Mesothelial cell of epicardium (in vitro differentiated cells): ENCODE measurements at regions not wholly inside any gene's neighbourhood (a gene's known extent, or its start where the extent isn't known, plus 50 kb on each side); places are given as distances from the start of the nearest gene placed in this dataset.

Experiments used
- DNase-seq, 2 experiments: peaks; one replicate each; pipeline ENCODE4 v3.0.0; 2021; ENCODE audit warnings: low spot score in 2 of 2; ENCODE audit not compliant: unreplicated experiment in 2 of 2
- H3K27ac Mint-ChIP-seq: 2 replicates; pipeline ENCODE4 v1.8.0; 2021; ENCODE audit warnings: mixed read lengths
- H3K27me3 Mint-ChIP-seq: 2 replicates; pipeline ENCODE4 v1.8.0; 2021; ENCODE audit warnings: low read depth, mixed read lengths
- H3K36me3 Mint-ChIP-seq: 2 replicates; pipeline ENCODE4 v1.8.0; 2021; ENCODE audit warnings: mixed read lengths
- H3K4me1 Mint-ChIP-seq: 2 replicates; pipeline ENCODE4 v1.8.0; 2021; ENCODE audit warnings: mixed read lengths
- H3K4me3 Mint-ChIP-seq: 2 replicates; pipeline ENCODE4 v1.8.0; 2021; ENCODE audit warnings: mild to moderate bottlenecking, moderate library complexity, mixed read lengths
- H3K9me3 Mint-ChIP-seq: 2 replicates; pipeline ENCODE4 v1.8.0; 2021; ENCODE audit warnings: mixed read lengths
- TF ChIP-seq, protein P1 (sequence below): fragments of 200-600 bp; sonication (generic); IDR thresholded peaks from one replicate; pipeline ENCODE4 v1.5.0; 2021; ENCODE audit warnings: antibody characterized with exemption; ENCODE audit not compliant: unreplicated experiment

- peaks cover 33% of the 10 kb centered on the region for H3K27me3 Mint-ChIP-seq
- H3K27ac Mint-ChIP-seq, result no peak overlapping the region
- TF ChIP-seq, protein P1, sequence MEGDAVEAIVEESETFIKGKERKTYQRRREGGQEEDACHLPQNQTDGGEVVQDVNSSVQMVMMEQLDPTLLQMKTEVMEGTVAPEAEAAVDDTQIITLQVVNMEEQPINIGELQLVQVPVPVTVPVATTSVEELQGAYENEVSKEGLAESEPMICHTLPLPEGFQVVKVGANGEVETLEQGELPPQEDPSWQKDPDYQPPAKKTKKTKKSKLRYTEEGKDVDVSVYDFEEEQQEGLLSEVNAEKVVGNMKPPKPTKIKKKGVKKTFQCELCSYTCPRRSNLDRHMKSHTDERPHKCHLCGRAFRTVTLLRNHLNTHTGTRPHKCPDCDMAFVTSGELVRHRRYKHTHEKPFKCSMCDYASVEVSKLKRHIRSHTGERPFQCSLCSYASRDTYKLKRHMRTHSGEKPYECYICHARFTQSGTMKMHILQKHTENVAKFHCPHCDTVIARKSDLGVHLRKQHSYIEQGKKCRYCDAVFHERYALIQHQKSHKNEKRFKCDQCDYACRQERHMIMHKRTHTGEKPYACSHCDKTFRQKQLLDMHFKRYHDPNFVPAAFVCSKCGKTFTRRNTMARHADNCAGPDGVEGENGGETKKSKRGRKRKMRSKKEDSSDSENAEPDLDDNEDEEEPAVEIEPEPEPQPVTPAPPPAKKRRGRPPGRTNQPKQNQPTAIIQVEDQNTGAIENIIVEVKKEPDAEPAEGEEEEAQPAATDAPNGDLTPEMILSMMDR, result no peak
- no peak for DNase-seq
- peaks cover 5% of the 10 kb centered on the region for H3K4me1 Mint-ChIP-seq
- peaks cover 7% of the 10 kb centered on the region for H3K9me3 Mint-ChIP-seq
- no peak overlapping the region for H3K4me3 Mint-ChIP-seq
- no peaks in the 10 kb centered on the region for H3K36me3 Mint-ChIP-seq
Observed at GRCh38 chr7:69228212-69228811, 370.0 kb upstream of the AUTS2 start.

GRCh38 chr7:69232445-69233376 is 365.6 kb upstream of the AUTS2 start:
- DNase-seq, result no peak
- H3K4me3 Mint-ChIP-seq, result no peak overlapping the region
- no peaks in the 10 kb centered on the region for H3K9me3 Mint-ChIP-seq
- TF ChIP-seq, protein P1, result no peak
- H3K27ac Mint-ChIP-seq, result no peak overlapping the region
- H3K36me3 Mint-ChIP-seq, result no peaks in the 10 kb centered on the region
- peaks cover 72% of the 10 kb centered on the region for H3K27me3 Mint-ChIP-seq
- H3K4me1 Mint-ChIP-seq, result peaks cover 5% of the 10 kb centered on the region

DNA sequence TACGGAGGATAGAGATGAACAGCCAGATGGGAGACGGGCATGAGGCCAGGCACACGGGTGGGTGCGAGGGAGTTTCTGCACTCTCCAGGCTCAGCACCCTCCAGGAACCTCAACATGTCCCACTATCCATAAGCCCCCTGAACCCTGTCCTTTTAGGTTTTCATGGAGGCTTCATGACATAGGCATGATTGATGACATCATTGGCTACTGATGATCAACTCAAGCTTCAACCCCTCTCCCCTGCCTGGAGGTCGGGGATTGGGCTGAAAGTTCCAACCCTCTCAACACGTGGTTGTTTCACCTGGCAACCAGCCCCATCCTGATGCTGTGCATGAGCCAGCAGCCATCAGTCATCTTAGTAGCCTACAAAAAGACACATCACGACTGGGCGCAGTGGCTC is 360.7 kb upstream of the AUTS2 start:
- Mint-ChIP-seq H3K4me1 (peaks cover 5% of the 10 kb centered on the region), H3K27ac (no peak overlapping the region), H3K4me3 (no peak overlapping the region), H3K9me3 (no peaks in the 10 kb centered on the region), H3K27me3 (peaks cover 50% of the 10 kb centered on the region), H3K36me3 (no peaks in the 10 kb centered on the region)
- DNase-seq, result no peak
- TF ChIP-seq, protein P1, result no peak

GRCh38 chr7:69243016-69243415 is 355.3 kb upstream of the AUTS2 start:
- Mint-ChIP-seq H3K4me1 (no peaks in the 10 kb centered on the region), H3K27ac (no peak overlapping the region), H3K36me3 (no peaks in the 10 kb centered on the region), H3K27me3 (peaks cover 2% of the 10 kb centered on the region), H3K9me3 (no peaks in the 10 kb centered on the region), H3K4me3 (no peak overlapping the region)
- DNase-seq, result no peak
- TF ChIP-seq, protein P1, result no peak

- Mint-ChIP-seq H3K4me1 (no peaks in the 10 kb centered on the region), H3K27ac (no peak overlapping the region), H3K9me3 (no peaks in the 10 kb centered on the region), H3K4me3 (no peak overlapping the region), H3K36me3 (no peaks in the 10 kb centered on the region), H3K27me3 (peaks cover 2% of the 10 kb centered on the region)
- TF ChIP-seq, protein P1, result no peak
- no peak for DNase-seq
Observed at GRCh38 chr7:69244701-69245100, 353.6 kb upstream of the AUTS2 start.
